Neutrophil (primary cell): ENCODE measurements at regions not wholly inside any gene's neighbourhood (a gene's known extent, or its start where the extent isn't known, plus 50 kb on each side); places are given as distances from the start of the nearest gene placed in this dataset.

ENCODE experiments used
- H3K27ac ChIP-seq: fragments of 200-600 bp; sonication (generic); 2 replicates; pipeline ENCODE4 v1.5.1; 2016; ENCODE audit warnings: mild to moderate bottlenecking, moderate library complexity
- H3K27me3 ChIP-seq: fragments of 200-600 bp; sonication (generic); 2 replicates; pipeline ENCODE4 v1.6.0; 2016; ENCODE audit warnings: mild to moderate bottlenecking
- H3K36me3 ChIP-seq: fragments of 200-600 bp; sonication (generic); 2 replicates; pipeline ENCODE4 v1.5.1; 2017
- H3K4me1 ChIP-seq, 2 experiments: fragments of 200-600 bp in 1 of 2; sonication (generic) in 1 of 2; 1 replicate in 1 of 2; 2 replicates in 1 of 2; pipeline versions ENCODE4 v1.5.1 to v1.6.1; 2013 to 2016; ENCODE audit warnings: low read depth in 1 of 2, low read length in 1 of 2, mild to moderate bottlenecking in 1 of 2, moderate library complexity in 1 of 2; ENCODE audit not compliant: control insufficient read depth in 1 of 2, insufficient read depth in 1 of 2
- H3K4me3 ChIP-seq, 2 experiments: fragments of 200-600 bp in 1 of 2; sonication (generic) in 1 of 2; 1 replicate in 1 of 2; 2 replicates in 1 of 2; pipeline ENCODE4 v1.5.1; 2013 to 2016; ENCODE audit warnings: low read depth in 1 of 2, low read length in 1 of 2, mild to moderate bottlenecking in 1 of 2, moderate library complexity in 1 of 2
- H3K9me3 ChIP-seq: fragments of 200-600 bp; sonication (generic); 2 replicates; pipeline ENCODE4 v1.5.1; 2016
- CTCF ChIP-seq: fragments of 200-600 bp; sonication (generic); IDR thresholded peaks from 2 replicates; pipeline ENCODE4 v1.5.1; 2016; ENCODE audit warnings: antibody characterized with exemption

GRCh38 chr12:30827101-30828066, 72.6 kb upstream of the CAPRIN2 start:
- Histone ChIP-seq H3K27ac (no peak overlapping the region), H3K36me3 (no peaks in the 10 kb centered on the region), H3K4me3 (no peak overlapping the region), H3K4me1 (peaks cover 0 to 9% of the 10 kb centered on the region in 2 experiments), H3K9me3 (no peaks in the 10 kb centered on the region), H3K27me3 (peaks cover 76% of the 10 kb centered on the region)
- no peak for TF ChIP-seq CTCF

- no peak overlapping the region for H3K4me3 ChIP-seq
- no peak overlapping the region for H3K27ac ChIP-seq
- no peaks in the 10 kb centered on the region for H3K36me3 ChIP-seq
- no peaks in the 10 kb centered on the region for H3K9me3 ChIP-seq
- H3K27me3 ChIP-seq = peaks cover 84% of the 10 kb centered on the region
- no peak for TF ChIP-seq CTCF
- peaks cover 0 to 11% of the 10 kb centered on the region in 2 experiments for H3K4me1 ChIP-seq
Observed at GRCh38 chr12:30826276-30826675, 71.5 kb upstream of the CAPRIN2 start.

GRCh38 chr12:30825341-30825740, 70.6 kb upstream of the CAPRIN2 start:
- Histone ChIP-seq H3K36me3 (no peaks in the 10 kb centered on the region), H3K27ac (no peak overlapping the region), H3K9me3 (no peaks in the 10 kb centered on the region), H3K4me3 (no peak overlapping the region), H3K27me3 (peaks cover 89% of the 10 kb centered on the region), H3K4me1 (peaks cover 0 to 11% of the 10 kb centered on the region in 2 experiments)
- TF ChIP-seq CTCF = no peak

- Histone ChIP-seq H3K4me1 (peaks cover 0 to 11% of the 10 kb centered on the region in 2 experiments), H3K4me3 (no peak overlapping the region), H3K27ac (no peak overlapping the region), H3K9me3 (no peaks in the 10 kb centered on the region), H3K27me3 (peaks cover 89% of the 10 kb centered on the region), H3K36me3 (no peaks in the 10 kb centered on the region)
- TF ChIP-seq CTCF = no peak
Observed at GRCh38 chr12:30824311-30824710, 69.6 kb upstream of the CAPRIN2 start.

- no peaks in the 10 kb centered on the region for H3K36me3 ChIP-seq
- no peaks in the 10 kb centered on the region for H3K9me3 ChIP-seq
- TF ChIP-seq CTCF = no peak
- H3K4me3 ChIP-seq = no peak overlapping the region
- H3K27me3 ChIP-seq = peaks cover 89% of the 10 kb centered on the region
- peaks cover 0 to 11% of the 10 kb centered on the region in 2 experiments for H3K4me1 ChIP-seq
- H3K27ac ChIP-seq = no peak overlapping the region
Observed at GRCh38 chr12:30823764-30824163, 69.0 kb upstream of the CAPRIN2 start.
